Keratinocyte (primary cell): ENCODE measurements at regions not wholly inside any gene's neighbourhood (a gene's known extent, or its start where the extent isn't known, plus 50 kb on each side); places are given as distances from the start of the nearest gene placed in this dataset.

Experiments
- DNase-seq: peaks from one replicate; pipeline ENCODE4 v3.0.0-alpha.2; 2011; ENCODE audit warnings: low read depth, missing footprints, low spot score
- FAIRE-seq: peaks from 2 replicates; lab custom pipeline; 2011; peaks lifted over from hg19 to GRCh38; lab: Jason Lieb, UNC
- H2AFZ ChIP-seq: 2 replicates; pipeline ENCODE4 v1.6.0; 2012; ENCODE audit warnings: low read length, control low read depth, inconsistent platforms; ENCODE audit not compliant: control insufficient read depth
- H3K27ac ChIP-seq: 2 replicates; pipeline ENCODE4 v1.5.1; 2011; ENCODE audit warnings: low read length; ENCODE audit not compliant: control insufficient read depth, insufficient read depth
- H3K27me3 ChIP-seq: 3 replicates; pipeline ENCODE4 v1.6.0; 2011; ENCODE audit warnings: low read length; ENCODE audit not compliant: control insufficient read depth, insufficient read depth; ENCODE audit errors: extremely low read depth
- H3K36me3 ChIP-seq, 2 experiments: 2 replicates in 1 of 2; 3 replicates in 1 of 2; pipeline ENCODE4 v1.5.1; 2011; ENCODE audit warnings: low read length in 2 of 2, mild to moderate bottlenecking in 1 of 2; ENCODE audit not compliant: control insufficient read depth in 2 of 2, insufficient read depth in 2 of 2; ENCODE audit errors: extremely low read depth in 1 of 2
- H3K4me1 ChIP-seq: 3 replicates; pipeline ENCODE4 v1.5.1; 2011; ENCODE audit warnings: low read length; ENCODE audit not compliant: control insufficient read depth, insufficient read depth; ENCODE audit errors: extremely low read depth
- H3K4me2 ChIP-seq: 3 replicates; pipeline ENCODE4 v1.6.0; 2011; ENCODE audit warnings: low read depth, low read length; ENCODE audit not compliant: control insufficient read depth, insufficient read depth; ENCODE audit errors: extremely low read depth
- H3K4me3 ChIP-seq, 3 experiments: fragments of 200-600 bp in 1 of 3; sonication (generic) in 1 of 3; 2 replicates in 2 of 3; 3 replicates in 1 of 3; pipeline ENCODE4 v1.5.1; 2011 to 2016; ENCODE audit warnings: low read length in 3 of 3, mild to moderate bottlenecking in 3 of 3, control low read depth in 2 of 3, inconsistent platforms in 1 of 3, low read depth in 1 of 3, mixed read lengths in 1 of 3, mixed run types in 1 of 3, moderate library complexity in 1 of 3; ENCODE audit not compliant: control insufficient read depth in 2 of 3, insufficient read depth in 2 of 3; ENCODE audit errors: extremely low read depth in 1 of 3
- H3K79me2 ChIP-seq: 2 replicates; pipeline ENCODE4 v1.6.0; 2012; ENCODE audit warnings: low read length; ENCODE audit not compliant: control insufficient read depth, insufficient read depth
- H3K9ac ChIP-seq: 3 replicates; pipeline ENCODE4 v1.6.0; 2011; ENCODE audit warnings: low read length; ENCODE audit not compliant: control insufficient read depth, insufficient read depth; ENCODE audit errors: extremely low read depth
- H3K9me1 ChIP-seq: 3 replicates; pipeline ENCODE4 v1.6.0; 2011; ENCODE audit warnings: low read length; ENCODE audit not compliant: control insufficient read depth, insufficient read depth; ENCODE audit errors: extremely low read depth
- H3K9me3 ChIP-seq: 2 replicates; pipeline ENCODE4 v1.5.1; 2012; ENCODE audit warnings: low read depth, low read length; ENCODE audit not compliant: control insufficient read depth
- H4K20me1 ChIP-seq: 3 replicates; pipeline ENCODE4 v1.6.0; 2011; ENCODE audit warnings: low read length; ENCODE audit not compliant: control insufficient read depth, insufficient read depth; ENCODE audit errors: extremely low read depth
- EZH2 ChIP-seq: IDR thresholded peaks from one replicate; pipeline ENCODE4 v1.6.1; 2012; ENCODE audit warnings: inconsistent platforms, mild to moderate bottlenecking, low read length, moderate library complexity
- dilution Hi-C: fragments of 300-500 bp; cut with MboI; formaldehyde crosslinking; loops from one replicate; pipeline ENCODE4 v1.7.0; 2020; ENCODE audit warnings: low sequenced_read_pairs; ENCODE audit not compliant: extremely low pct_ligation_motif_present
- TF ChIP-seq, protein P1 (sequence below), 3 experiments: IDR thresholded peaks in 1 of 3; conservative IDR thresholded peaks in 1 of 3; optimal IDR thresholded peaks in 1 of 3; 2 replicates in 2 of 3; 3 replicates in 1 of 3; pipeline versions ENCODE3 to v1.5.1; 2011; ENCODE audit warnings: low read length in 3 of 3, mild to moderate bottlenecking in 3 of 3, moderate library complexity in 2 of 3, control low read depth in 1 of 3, inconsistent platforms in 1 of 3; ENCODE audit not compliant: insufficient read depth in 2 of 3; ENCODE audit errors: extremely low read depth in 1 of 3

DNA sequence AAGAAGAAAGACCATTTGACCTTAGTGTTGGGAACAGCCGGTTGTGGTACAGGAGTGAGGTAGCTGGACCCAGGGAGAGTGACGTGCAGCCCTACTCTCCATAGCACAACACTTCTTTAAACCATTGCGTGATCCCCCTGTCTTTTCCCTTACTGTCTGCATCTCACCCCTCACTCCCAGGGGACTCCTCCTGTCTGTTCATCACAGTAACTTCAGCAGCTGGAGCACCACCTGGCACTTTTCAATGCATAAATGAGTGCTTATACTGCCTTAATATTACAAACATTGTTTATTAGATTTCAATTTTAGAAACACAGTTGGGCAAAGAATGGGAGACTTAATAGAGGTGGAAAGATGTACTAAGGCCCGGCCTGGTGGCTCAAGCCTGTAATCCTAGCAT, 285.5 kb downstream of the UQCRFS1 start:
- no peaks in the 10 kb centered on the region for H3K9me3 ChIP-seq
- no peaks in the 10 kb centered on the region for H3K9me1 ChIP-seq
- no peak overlapping the region for H3K9ac ChIP-seq
- DNase-seq (no peak), FAIRE-seq (no peak)
- no peaks in the 10 kb centered on the region for H3K36me3 ChIP-seq
- no peaks in the 10 kb centered on the region for H4K20me1 ChIP-seq
- TF ChIP-seq, protein P1, sequence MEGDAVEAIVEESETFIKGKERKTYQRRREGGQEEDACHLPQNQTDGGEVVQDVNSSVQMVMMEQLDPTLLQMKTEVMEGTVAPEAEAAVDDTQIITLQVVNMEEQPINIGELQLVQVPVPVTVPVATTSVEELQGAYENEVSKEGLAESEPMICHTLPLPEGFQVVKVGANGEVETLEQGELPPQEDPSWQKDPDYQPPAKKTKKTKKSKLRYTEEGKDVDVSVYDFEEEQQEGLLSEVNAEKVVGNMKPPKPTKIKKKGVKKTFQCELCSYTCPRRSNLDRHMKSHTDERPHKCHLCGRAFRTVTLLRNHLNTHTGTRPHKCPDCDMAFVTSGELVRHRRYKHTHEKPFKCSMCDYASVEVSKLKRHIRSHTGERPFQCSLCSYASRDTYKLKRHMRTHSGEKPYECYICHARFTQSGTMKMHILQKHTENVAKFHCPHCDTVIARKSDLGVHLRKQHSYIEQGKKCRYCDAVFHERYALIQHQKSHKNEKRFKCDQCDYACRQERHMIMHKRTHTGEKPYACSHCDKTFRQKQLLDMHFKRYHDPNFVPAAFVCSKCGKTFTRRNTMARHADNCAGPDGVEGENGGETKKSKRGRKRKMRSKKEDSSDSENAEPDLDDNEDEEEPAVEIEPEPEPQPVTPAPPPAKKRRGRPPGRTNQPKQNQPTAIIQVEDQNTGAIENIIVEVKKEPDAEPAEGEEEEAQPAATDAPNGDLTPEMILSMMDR (optimal IDR thresholded peaks at IDR 0.05 in 1 of 3, IDR thresholded peaks at IDR 0.05 in 1 of 3, conservative IDR thresholded peaks at IDR 0.05 in 1 of 3; ENCODE audit: extremely low read depth in 1 of 3, insufficient read depth in 2 of 3, low read length in 3 of 3), result no peak
- TF ChIP-seq EZH2, result no peak
- H3K4me1 ChIP-seq, result no peaks in the 10 kb centered on the region
- no peak overlapping the region for H2AFZ ChIP-seq
- dilution Hi-C loops, result no loop called here
- no peaks in the 10 kb centered on the region for H3K79me2 ChIP-seq
- H3K4me2 ChIP-seq, result no peak overlapping the region
- no peak overlapping the region for H3K27ac ChIP-seq
- no peaks in the 10 kb centered on the region for H3K27me3 ChIP-seq
- H3K4me3 ChIP-seq, result no peak overlapping the region

DNA sequence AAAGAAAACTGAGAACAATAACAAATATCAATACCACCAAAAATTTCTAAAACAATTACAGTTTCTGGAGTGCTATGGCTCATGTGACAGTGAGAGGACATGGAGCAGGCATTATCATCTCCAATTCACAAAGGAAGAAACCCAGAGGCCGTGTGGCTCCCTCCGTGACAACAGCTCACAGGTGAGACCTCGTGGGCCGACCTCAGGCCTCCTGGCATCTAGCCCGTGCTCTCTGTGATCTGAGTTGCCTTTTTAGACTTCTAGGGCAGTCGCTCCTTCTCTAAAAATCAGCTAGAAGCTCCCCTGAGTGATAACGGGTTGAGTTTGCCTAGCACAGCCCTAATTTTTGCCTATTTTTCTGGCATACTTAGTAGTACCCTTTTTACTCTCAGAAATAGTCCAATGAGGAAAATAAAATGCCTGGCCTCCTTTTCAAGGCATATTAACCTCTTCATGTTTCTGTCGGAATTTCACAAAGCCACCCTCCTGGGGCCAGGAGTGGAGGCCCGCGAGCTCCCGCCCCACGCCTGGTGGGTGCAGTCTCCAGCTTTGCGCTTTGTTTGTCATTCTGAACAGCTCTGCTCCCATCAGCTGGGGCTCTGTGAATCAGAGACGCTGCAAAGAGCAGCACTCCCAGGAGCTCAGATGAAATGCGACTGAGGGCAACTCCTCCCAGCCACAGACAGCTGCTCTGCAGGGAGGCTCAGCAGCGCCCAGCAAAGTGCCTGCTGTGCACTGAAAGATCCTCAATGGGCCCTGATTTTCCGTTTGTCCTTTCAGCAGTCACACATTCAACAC, 292.5 kb downstream of the UQCRFS1 start:
- Histone ChIP-seq H3K9me3 (no peaks in the 10 kb centered on the region), H3K79me2 (no peaks in the 10 kb centered on the region), H4K20me1 (no peaks in the 10 kb centered on the region), H3K9ac (no peak overlapping the region), H3K27ac (no peak overlapping the region), H2AFZ (no peak overlapping the region), H3K27me3 (no peaks in the 10 kb centered on the region), H3K4me3 (no peak overlapping the region), H3K9me1 (no peaks in the 10 kb centered on the region), H3K4me1 (no peaks in the 10 kb centered on the region), H3K36me3 (no peaks in the 10 kb centered on the region), H3K4me2 (no peak overlapping the region)
- dilution Hi-C loops, result no loop called here
- DNase-seq (no peak), FAIRE-seq (no peak)
- TF ChIP-seq EZH2, result no peak
- TF ChIP-seq, protein P1 (optimal IDR thresholded peaks at IDR 0.05 in 1 of 3, IDR thresholded peaks at IDR 0.05 in 1 of 3, conservative IDR thresholded peaks at IDR 0.05 in 1 of 3; ENCODE audit: extremely low read depth in 1 of 3, insufficient read depth in 2 of 3, low read length in 3 of 3), result no peak
